ENCODE measurements at regions not wholly inside any gene's neighbourhood (a gene's known extent, or its start where the extent isn't known, plus 50 kb on each side); places are given as distances from the start of the nearest gene placed in this dataset.

DNA sequence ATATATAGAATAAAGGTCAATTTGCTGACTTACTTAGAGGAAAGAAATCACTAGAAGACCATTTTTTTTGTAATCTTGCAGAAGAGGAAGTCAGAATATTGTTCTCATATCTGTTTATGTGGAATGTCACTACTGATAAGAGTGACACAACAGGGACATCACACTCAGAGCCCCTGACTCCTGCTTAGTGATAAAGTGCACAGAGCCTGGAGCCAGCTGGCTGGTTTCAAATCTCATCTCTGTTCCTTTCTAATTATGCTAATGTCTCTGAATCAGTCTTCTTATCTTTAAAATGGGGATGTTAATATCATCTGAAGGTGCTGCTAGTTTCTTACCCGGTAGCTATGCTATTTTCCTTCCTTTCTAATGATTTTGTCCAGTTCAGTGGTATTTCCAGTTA, 58.6 kb upstream of the LIFR start:
- Histone ChIP-seq H4K20me1 (ENCODE audit: insufficient read depth, low read length) (no peaks in the 10 kb centered on the region), H3K27me3 (ENCODE audit: insufficient read depth, low read length) (no peaks in the 10 kb centered on the region), H3K4me1 (ENCODE audit: insufficient read depth, low read length, severe bottlenecking) (no peaks in the 10 kb centered on the region), H2AFZ (ENCODE audit: low read length) (no peak overlapping the region), H3K79me2 (ENCODE audit: insufficient read depth, low read length) (no peaks in the 10 kb centered on the region), H3F3A (ENCODE audit: insufficient read depth, low read length) (no peaks in the 10 kb centered on the region), H3K36me3 (ENCODE audit: insufficient read depth, low read length) (no peaks in the 10 kb centered on the region), H3K27ac (ENCODE audit: low read depth, low read length, poor library complexity, severe bottlenecking) (no peak overlapping the region), H3K4me2 (ENCODE audit: low read length) (no peak overlapping the region), H3K9me2 (ENCODE audit: low read depth, low read length) (no peaks in the 10 kb centered on the region), H3K4me3 (ENCODE audit: low read depth, low read length, poor library complexity, severe bottlenecking) (no peak overlapping the region), H3K9ac (ENCODE audit: low read length) (no peak overlapping the region), H3K9me3 (ENCODE audit: low read length) (peaks cover 4% of the 10 kb centered on the region; the same call in 1 of the 2 replicates)
- TF ChIP-seq, protein P1, sequence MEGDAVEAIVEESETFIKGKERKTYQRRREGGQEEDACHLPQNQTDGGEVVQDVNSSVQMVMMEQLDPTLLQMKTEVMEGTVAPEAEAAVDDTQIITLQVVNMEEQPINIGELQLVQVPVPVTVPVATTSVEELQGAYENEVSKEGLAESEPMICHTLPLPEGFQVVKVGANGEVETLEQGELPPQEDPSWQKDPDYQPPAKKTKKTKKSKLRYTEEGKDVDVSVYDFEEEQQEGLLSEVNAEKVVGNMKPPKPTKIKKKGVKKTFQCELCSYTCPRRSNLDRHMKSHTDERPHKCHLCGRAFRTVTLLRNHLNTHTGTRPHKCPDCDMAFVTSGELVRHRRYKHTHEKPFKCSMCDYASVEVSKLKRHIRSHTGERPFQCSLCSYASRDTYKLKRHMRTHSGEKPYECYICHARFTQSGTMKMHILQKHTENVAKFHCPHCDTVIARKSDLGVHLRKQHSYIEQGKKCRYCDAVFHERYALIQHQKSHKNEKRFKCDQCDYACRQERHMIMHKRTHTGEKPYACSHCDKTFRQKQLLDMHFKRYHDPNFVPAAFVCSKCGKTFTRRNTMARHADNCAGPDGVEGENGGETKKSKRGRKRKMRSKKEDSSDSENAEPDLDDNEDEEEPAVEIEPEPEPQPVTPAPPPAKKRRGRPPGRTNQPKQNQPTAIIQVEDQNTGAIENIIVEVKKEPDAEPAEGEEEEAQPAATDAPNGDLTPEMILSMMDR (IDR thresholded peaks at IDR 0.05; ENCODE audit: low read length) = no peak
- no peak for TF ChIP-seq EZH2 (IDR thresholded peaks at IDR 0.05; ENCODE audit: borderline replicate concordance, low read length)

DNA sequence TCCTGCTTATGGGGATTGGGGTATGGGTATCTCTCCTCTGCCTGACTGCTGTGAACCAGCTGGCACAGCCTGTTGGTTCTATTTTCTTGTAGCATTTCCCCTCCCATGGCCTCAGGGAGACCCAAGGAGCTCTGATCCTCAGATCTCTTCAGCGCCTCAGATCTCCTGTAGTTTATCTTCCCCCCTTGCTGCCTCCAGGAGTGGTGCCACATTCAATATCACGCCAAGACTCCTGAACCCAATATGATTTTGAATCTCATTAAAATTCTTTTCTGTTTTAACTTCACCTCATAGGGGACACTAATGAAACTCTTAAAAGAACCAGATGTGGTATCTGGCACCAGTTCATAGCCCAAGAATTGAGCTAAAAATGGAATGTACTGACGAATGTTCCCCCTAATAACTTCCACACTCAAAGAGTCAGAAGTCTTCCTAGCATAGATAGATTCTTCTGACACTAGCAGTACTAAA, 59.6 kb upstream of the LIFR start:
- H3K36me3 ChIP-seq (ENCODE audit: insufficient read depth, low read length) = no peaks in the 10 kb centered on the region
- H3K27ac ChIP-seq (ENCODE audit: low read depth, low read length, poor library complexity, severe bottlenecking) = no peak overlapping the region

DNA sequence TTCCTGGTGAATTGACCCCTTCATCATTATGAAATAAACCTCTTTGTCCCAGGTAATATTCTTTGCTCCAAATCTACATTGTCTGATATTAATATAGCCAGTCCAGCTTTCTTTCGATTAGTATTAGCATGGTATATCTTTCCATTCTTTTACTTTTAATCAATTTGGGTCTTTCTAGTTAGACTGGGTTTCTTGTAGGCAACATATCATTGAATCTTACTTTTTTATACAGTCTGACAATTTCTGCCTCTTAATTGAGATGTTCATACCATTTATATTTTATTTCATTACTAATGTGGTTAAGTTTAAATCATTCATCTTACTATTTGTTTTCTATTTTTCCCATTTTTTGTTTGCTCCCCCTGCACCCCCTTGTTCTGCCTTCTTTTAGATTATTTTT, 61.7 kb upstream of the LIFR start:
- H3F3A ChIP-seq (ENCODE audit: insufficient read depth, low read length) = no peaks in the 10 kb centered on the region
- no peak overlapping the region for H3K27ac ChIP-seq (ENCODE audit: low read depth, low read length, poor library complexity, severe bottlenecking)
- no peaks in the 10 kb centered on the region for H3K4me1 ChIP-seq (ENCODE audit: insufficient read depth, low read length, severe bottlenecking)
- no peaks in the 10 kb centered on the region for H4K20me1 ChIP-seq (ENCODE audit: insufficient read depth, low read length)
- H3K4me2 ChIP-seq (ENCODE audit: low read length) = no peak overlapping the region
- H3K27me3 ChIP-seq (ENCODE audit: insufficient read depth, low read length) = no peaks in the 10 kb centered on the region
- no peak for TF ChIP-seq EZH2 (IDR thresholded peaks at IDR 0.05; ENCODE audit: borderline replicate concordance, low read length)
- TF ChIP-seq, protein P1 (IDR thresholded peaks at IDR 0.05; ENCODE audit: low read length) = no peak
- H2AFZ ChIP-seq (ENCODE audit: low read length) = no peak overlapping the region
- no peak overlapping the region for H3K9ac ChIP-seq (ENCODE audit: low read length)
- no peak overlapping the region for H3K4me3 ChIP-seq (ENCODE audit: low read depth, low read length, poor library complexity, severe bottlenecking)
- H3K36me3 ChIP-seq (ENCODE audit: insufficient read depth, low read length) = no peaks in the 10 kb centered on the region
- H3K9me2 ChIP-seq (ENCODE audit: low read depth, low read length) = no peaks in the 10 kb centered on the region
- H3K9me3 ChIP-seq (ENCODE audit: low read length) = peaks cover 4% of the 10 kb centered on the region; the same call in 1 of the 2 replicates
- no peaks in the 10 kb centered on the region for H3K79me2 ChIP-seq (ENCODE audit: insufficient read depth, low read length)

More for the DNA sequence above, 59.6 kb upstream of the LIFR start:
- Histone ChIP-seq H3K4me2 (ENCODE audit: low read length) (no peak overlapping the region), H3K27me3 (ENCODE audit: insufficient read depth, low read length) (no peaks in the 10 kb centered on the region), H3F3A (ENCODE audit: insufficient read depth, low read length) (no peaks in the 10 kb centered on the region), H3K79me2 (ENCODE audit: insufficient read depth, low read length) (no peaks in the 10 kb centered on the region), H3K9me3 (ENCODE audit: low read length) (peaks cover 4% of the 10 kb centered on the region; the same call in 1 of the 2 replicates), H2AFZ (ENCODE audit: low read length) (no peak overlapping the region), H3K9me2 (ENCODE audit: low read depth, low read length) (no peaks in the 10 kb centered on the region), H3K4me3 (ENCODE audit: low read depth, low read length, poor library complexity, severe bottlenecking) (no peak overlapping the region), H3K9ac (ENCODE audit: low read length) (no peak overlapping the region), H4K20me1 (ENCODE audit: insufficient read depth, low read length) (no peaks in the 10 kb centered on the region), H3K4me1 (ENCODE audit: insufficient read depth, low read length, severe bottlenecking) (no peaks in the 10 kb centered on the region)
- no peak for TF ChIP-seq EZH2 (IDR thresholded peaks at IDR 0.05; ENCODE audit: borderline replicate concordance, low read length)
- TF ChIP-seq, protein P1 (IDR thresholded peaks at IDR 0.05; ENCODE audit: low read length) = no peak

Measured in OCI-LY1 (cell line).